GM12878 (cell line): ENCODE measurements at regions not wholly inside any gene's neighbourhood (a gene's known extent, or its start where the extent isn't known, plus 50 kb on each side); places are given as distances from the start of the nearest gene placed in this dataset.

ENCODE experiments used
- ETV6 ChIP-seq, 2 experiments: fragments of 450-650 bp in 1 of 2; IDR thresholded peaks in 1 of 2; conservative IDR thresholded peaks in 1 of 2; 2 replicates each; pipeline ENCODE4 v1.6.1; 2014; ENCODE audit warnings: antibody characterized with exemption in 1 of 2, borderline replicate concordance in 1 of 2, low read depth in 1 of 2, mild to moderate bottlenecking in 1 of 2, moderate library complexity in 1 of 2
- NR2C2 ChIP-seq: IDR thresholded peaks from 2 replicates; pipeline ENCODE4 v1.6.1; 2011; ENCODE audit warnings: borderline replicate concordance, low read depth; ENCODE audit not compliant: control insufficient read depth, insufficient read length
- POLR2A ChIP-seq: IDR thresholded peaks from 2 replicates; pipeline ENCODE4 v1.6.1; 2011; ENCODE audit warnings: low read depth, mild to moderate bottlenecking, low read length
- POLR2AphosphoS5 ChIP-seq: IDR thresholded peaks from 2 replicates; pipeline ENCODE4 v1.6.1; 2011; ENCODE audit warnings: mild to moderate bottlenecking, low read length, inconsistent platforms
- TARDBP ChIP-seq: IDR thresholded peaks from 2 replicates; pipeline ENCODE4 v1.6.1; 2016; ENCODE audit warnings: borderline replicate concordance
- YY1 ChIP-seq: IDR thresholded peaks from 2 replicates; pipeline ENCODE4 v1.6.1; 2011; ENCODE audit warnings: low read depth, mild to moderate bottlenecking, low read length
- TF ChIP-seq, protein P1 (sequence below): IDR thresholded peaks from 2 replicates; pipeline ENCODE4 v1.6.1; 2011; ENCODE audit warnings: low read depth, low read length, improper control_type of control experiment, borderline replicate concordance
- TF ChIP-seq, protein P2 (sequence below), 3 experiments: IDR thresholded peaks in 2 of 3; conservative IDR thresholded peaks in 1 of 3; 2 replicates each; pipeline ENCODE4 v1.5.1; 2011; ENCODE audit warnings: low read depth in 3 of 3, low read length in 3 of 3, mild to moderate bottlenecking in 3 of 3, control low read depth in 2 of 3, moderate library complexity in 2 of 3, inconsistent platforms in 1 of 3, mixed read lengths in 1 of 3; ENCODE audit not compliant: control insufficient read depth in 2 of 3, insufficient read depth in 1 of 3; ENCODE audit errors: extremely low read depth in 1 of 3

DNA sequence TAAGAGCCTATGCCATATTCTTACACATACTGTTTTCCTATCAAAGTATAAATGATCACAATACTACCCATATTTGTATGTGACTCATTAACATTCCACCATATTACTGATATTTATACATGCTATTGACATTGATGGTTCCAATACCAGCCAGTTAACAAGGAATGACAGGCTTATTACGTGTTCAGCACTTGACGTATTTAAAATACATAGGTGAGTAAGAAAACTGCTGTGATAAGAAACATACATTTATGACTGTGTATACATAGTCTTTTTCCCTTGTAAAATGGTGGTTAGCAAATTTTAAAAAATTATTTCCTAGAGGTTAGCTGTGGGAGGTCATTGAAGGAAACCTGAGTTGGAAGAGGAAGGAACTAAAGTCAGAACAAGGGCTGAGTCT, 81.1 kb upstream of the NEUROD6 start:
- TF ChIP-seq POLR2A (no peak), ETV6 (conservative IDR thresholded peaks at IDR 0.05 in 1 of 2, IDR thresholded peaks at IDR 0.05 in 1 of 2; ENCODE audit: borderline replicate concordance in 1 of 2, low read depth in 1 of 2) (no peak), POLR2AphosphoS5 (no peak), YY1 (no peak), NR2C2 (no peak), TARDBP (no peak)
- TF ChIP-seq, protein P1, sequence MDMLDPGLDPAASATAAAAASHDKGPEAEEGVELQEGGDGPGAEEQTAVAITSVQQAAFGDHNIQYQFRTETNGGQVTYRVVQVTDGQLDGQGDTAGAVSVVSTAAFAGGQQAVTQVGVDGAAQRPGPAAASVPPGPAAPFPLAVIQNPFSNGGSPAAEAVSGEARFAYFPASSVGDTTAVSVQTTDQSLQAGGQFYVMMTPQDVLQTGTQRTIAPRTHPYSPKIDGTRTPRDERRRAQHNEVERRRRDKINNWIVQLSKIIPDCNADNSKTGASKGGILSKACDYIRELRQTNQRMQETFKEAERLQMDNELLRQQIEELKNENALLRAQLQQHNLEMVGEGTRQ: no peak
- TF ChIP-seq, protein P2, sequence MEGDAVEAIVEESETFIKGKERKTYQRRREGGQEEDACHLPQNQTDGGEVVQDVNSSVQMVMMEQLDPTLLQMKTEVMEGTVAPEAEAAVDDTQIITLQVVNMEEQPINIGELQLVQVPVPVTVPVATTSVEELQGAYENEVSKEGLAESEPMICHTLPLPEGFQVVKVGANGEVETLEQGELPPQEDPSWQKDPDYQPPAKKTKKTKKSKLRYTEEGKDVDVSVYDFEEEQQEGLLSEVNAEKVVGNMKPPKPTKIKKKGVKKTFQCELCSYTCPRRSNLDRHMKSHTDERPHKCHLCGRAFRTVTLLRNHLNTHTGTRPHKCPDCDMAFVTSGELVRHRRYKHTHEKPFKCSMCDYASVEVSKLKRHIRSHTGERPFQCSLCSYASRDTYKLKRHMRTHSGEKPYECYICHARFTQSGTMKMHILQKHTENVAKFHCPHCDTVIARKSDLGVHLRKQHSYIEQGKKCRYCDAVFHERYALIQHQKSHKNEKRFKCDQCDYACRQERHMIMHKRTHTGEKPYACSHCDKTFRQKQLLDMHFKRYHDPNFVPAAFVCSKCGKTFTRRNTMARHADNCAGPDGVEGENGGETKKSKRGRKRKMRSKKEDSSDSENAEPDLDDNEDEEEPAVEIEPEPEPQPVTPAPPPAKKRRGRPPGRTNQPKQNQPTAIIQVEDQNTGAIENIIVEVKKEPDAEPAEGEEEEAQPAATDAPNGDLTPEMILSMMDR (IDR thresholded peaks at IDR 0.05 in 2 of 3, conservative IDR thresholded peaks at IDR 0.05 in 1 of 3; ENCODE audit: control insufficient read depth in 2 of 3, extremely low read depth in 1 of 3, insufficient read depth in 1 of 3, low read depth in 3 of 3, low read length in 3 of 3): no peak
